Mammary epithelial cell (primary cell): ENCODE measurements at regions not wholly inside any gene's neighbourhood (a gene's known extent, or its start where the extent isn't known, plus 50 kb on each side); places are given as distances from the start of the nearest gene placed in this dataset.

Experiments used
- CTCF ChIP-seq, 2 donors: IDR thresholded peaks in 1 of 2; conservative IDR thresholded peaks in 1 of 2; 2 replicates each; pipeline ENCODE4 v1.5.1; 2011 to 2012; ENCODE audit warnings: inconsistent platforms in 2 of 2, low read length in 2 of 2, mild to moderate bottlenecking in 2 of 2, control low read depth in 1 of 2, low read depth in 1 of 2; ENCODE audit not compliant: insufficient read depth in 1 of 2; ENCODE audit errors: extremely low read depth in 1 of 2
- EZH2 ChIP-seq: IDR thresholded peaks from 2 replicates; pipeline ENCODE4 v1.6.1; 2012; ENCODE audit warnings: low read length, inconsistent platforms, borderline replicate concordance

- TF ChIP-seq CTCF (conservative IDR thresholded peaks at IDR 0.05 in 1 of 2, IDR thresholded peaks at IDR 0.05 in 1 of 2; ENCODE audit: extremely low read depth in 1 of 2, insufficient read depth in 1 of 2, low read depth in 1 of 2, low read length in 2 of 2) = no peak
- no peak for TF ChIP-seq EZH2
Observed at GRCh38 chr15:98514034-98514622, 134.2 kb upstream of the IGF1R start.
